DOHH2 (cell line): ENCODE measurements at regions not wholly inside any gene's neighbourhood (a gene's known extent, or its start where the extent isn't known, plus 50 kb on each side); places are given as distances from the start of the nearest gene placed in this dataset.

Source experiments
- EZH2phosphoT487 ChIP-seq: fragments of 200-600 bp; sonication (generic); IDR thresholded peaks from 2 replicates; pipeline ENCODE4 v1.6.1; 2017; ENCODE audit warnings: borderline replicate concordance, mild to moderate bottlenecking, antibody characterized with exemption, low read length, moderate library complexity, mixed read lengths
- TF ChIP-seq, protein P1 (sequence below): fragments of 200-600 bp; sonication (generic); IDR thresholded peaks from one replicate; pipeline ENCODE4 v1.5.1; 2014; ENCODE audit warnings: antibody characterized with exemption, mild to moderate bottlenecking, low read depth, low read length; ENCODE audit not compliant: poor library complexity, severe bottlenecking

DNA sequence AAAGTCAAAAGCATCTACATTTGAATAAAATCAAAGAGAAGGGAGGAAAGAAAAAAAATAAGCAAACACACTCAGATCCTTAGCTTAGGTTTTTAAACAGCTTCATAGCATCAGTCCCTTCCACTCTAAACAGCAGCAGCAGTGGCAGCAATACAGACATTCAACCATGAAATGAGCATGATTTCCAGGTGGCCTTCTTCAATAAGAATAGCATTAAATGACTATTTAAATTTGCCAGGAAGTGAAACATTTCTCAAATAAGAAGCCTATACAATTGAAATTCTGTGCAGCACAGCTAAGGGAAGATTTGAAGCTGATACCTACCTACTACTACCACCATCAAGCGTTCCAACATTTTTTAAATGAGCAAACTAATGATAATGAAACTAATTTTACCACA, 138.1 kb upstream of the REG3G start:
- TF ChIP-seq, protein P1, sequence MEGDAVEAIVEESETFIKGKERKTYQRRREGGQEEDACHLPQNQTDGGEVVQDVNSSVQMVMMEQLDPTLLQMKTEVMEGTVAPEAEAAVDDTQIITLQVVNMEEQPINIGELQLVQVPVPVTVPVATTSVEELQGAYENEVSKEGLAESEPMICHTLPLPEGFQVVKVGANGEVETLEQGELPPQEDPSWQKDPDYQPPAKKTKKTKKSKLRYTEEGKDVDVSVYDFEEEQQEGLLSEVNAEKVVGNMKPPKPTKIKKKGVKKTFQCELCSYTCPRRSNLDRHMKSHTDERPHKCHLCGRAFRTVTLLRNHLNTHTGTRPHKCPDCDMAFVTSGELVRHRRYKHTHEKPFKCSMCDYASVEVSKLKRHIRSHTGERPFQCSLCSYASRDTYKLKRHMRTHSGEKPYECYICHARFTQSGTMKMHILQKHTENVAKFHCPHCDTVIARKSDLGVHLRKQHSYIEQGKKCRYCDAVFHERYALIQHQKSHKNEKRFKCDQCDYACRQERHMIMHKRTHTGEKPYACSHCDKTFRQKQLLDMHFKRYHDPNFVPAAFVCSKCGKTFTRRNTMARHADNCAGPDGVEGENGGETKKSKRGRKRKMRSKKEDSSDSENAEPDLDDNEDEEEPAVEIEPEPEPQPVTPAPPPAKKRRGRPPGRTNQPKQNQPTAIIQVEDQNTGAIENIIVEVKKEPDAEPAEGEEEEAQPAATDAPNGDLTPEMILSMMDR: no peak
- no peak for TF ChIP-seq EZH2phosphoT487
